CD4-positive, alpha-beta T cell treated with Interleukin-2 at 100 ng/mL for 4 hours (primary cell): ENCODE measurements at regions not wholly inside any gene's neighbourhood (a gene's known extent, or its start where the extent isn't known, plus 50 kb on each side); places are given as distances from the start of the nearest gene placed in this dataset.

Experiments used
- DNase-seq: peaks from one replicate; pipeline ENCODE4 v3.0.0-alpha.2; 2020; ENCODE audit warnings: low spot score

GRCh38 chr9:120292606-120293005, 287.4 kb downstream of the CDK5RAP2 start:
- DNase-seq: no peak

GRCh38 chr9:120291050-120291449, 288.9 kb downstream of the CDK5RAP2 start:
- DNase-seq: no peak

- DNase-seq: no peak
Observed at GRCh38 chr9:120289990-120290975, 289.7 kb downstream of the CDK5RAP2 start.

- DNase-seq: no peak
Observed at GRCh38 chr9:120289098-120289497, 290.9 kb downstream of the CDK5RAP2 start.

GRCh38 chr9:120286530-120286929, 293.4 kb downstream of the CDK5RAP2 start:
- DNase-seq: no peak

GRCh38 chr9:120284821-120285220, 295.1 kb downstream of the CDK5RAP2 start:
- DNase-seq: no peak

- DNase-seq: no peak
Observed at GRCh38 chr9:120281665-120282064, 298.3 kb downstream of the CDK5RAP2 start.

- no peak for DNase-seq
Observed at GRCh38 chr9:120267929-120268328, 312.0 kb downstream of the CDK5RAP2 start.

GRCh38 chr9:120265791-120266190, 314.2 kb downstream of the CDK5RAP2 start:
- no peak for DNase-seq

GRCh38 chr9:120264528-120264927, 315.4 kb downstream of the CDK5RAP2 start:
- DNase-seq: no peak

- no peak for DNase-seq
Observed at GRCh38 chr9:120263836-120264235, 316.1 kb downstream of the CDK5RAP2 start.

- no peak for DNase-seq
Observed at GRCh38 chr9:120261419-120261818, 318.5 kb downstream of the CDK5RAP2 start.

- DNase-seq: no peak
Observed at GRCh38 chr9:120259100-120259499, 320.9 kb downstream of the CDK5RAP2 start.

GRCh38 chr9:120258096-120258495, 321.9 kb downstream of the CDK5RAP2 start:
- no peak for DNase-seq

- DNase-seq: no peak
Observed at GRCh38 chr9:120257483-120257882, 322.5 kb downstream of the CDK5RAP2 start.

GRCh38 chr9:120256146-120256545, 323.8 kb downstream of the CDK5RAP2 start:
- no peak for DNase-seq

GRCh38 chr9:120252248-120252647, 327.7 kb downstream of the CDK5RAP2 start:
- DNase-seq: no peak

- DNase-seq: no peak
Observed at GRCh38 chr9:120242116-120242811, 337.7 kb downstream of the CDK5RAP2 start.

- DNase-seq: no peak
Observed at GRCh38 chr9:120236596-120236995, 343.4 kb downstream of the CDK5RAP2 start.

- DNase-seq: no peak
Observed at GRCh38 chr9:120235081-120235480, 344.9 kb downstream of the CDK5RAP2 start.

- no peak for DNase-seq
Observed at GRCh38 chr9:120230227-120230626, 349.7 kb downstream of the CDK5RAP2 start.

GRCh38 chr9:120221844-120222243, 358.1 kb downstream of the CDK5RAP2 start:
- DNase-seq: no peak

GRCh38 chr9:120214332-120214731, 365.6 kb downstream of the CDK5RAP2 start:
- DNase-seq: no peak
